IMR-90 (cell line): ENCODE measurements at regions not wholly inside any gene's neighbourhood (a gene's known extent, or its start where the extent isn't known, plus 50 kb on each side); places are given as distances from the start of the nearest gene placed in this dataset.

Source experiments
- ATAC-seq: fragments of 200-7000 bp; cut with Tn5 transposase; 2 replicates; pipeline ENCODE4 v1.9.1; 2020; ENCODE audit warnings: low read depth, mild to moderate bottlenecking, moderate library complexity
- BruUV-seq: library from RNA; stranded (reverse); fragments of 400-500 nt; replicated peaks from 2 replicates; lab custom pipeline; 2021; lab: Mats Ljungman, UMichigan
- CTCF ChIA-PET: fragments of 300-600 bp; formaldehyde crosslinking; extraction: SDS; loops from one replicate; lab custom pipeline; 2021; ENCODE audit warnings: antibody characterized with exemption; lab: Yijun Ruan, JAX
- POLR2A ChIA-PET: fragments of 300-600 bp; sonication (Branson Sonifier 250); formaldehyde crosslinking; loops from one replicate; lab custom pipeline; 2022; ENCODE audit warnings: antibody characterized with exemption; ENCODE audit not compliant: unreplicated experiment; lab: Charles Lee
- DNase-seq: peaks from one replicate; pipeline ENCODE4 v3.0.0; 2013
- H2AFZ ChIP-seq: replicated peaks from 2 replicates; pipeline ENCODE3; 2013; ENCODE audit warnings: low read length, mild to moderate bottlenecking; ENCODE audit not compliant: poor library complexity
- H2AK5ac ChIP-seq: 2 replicates; pipeline ENCODE4 v1.6.1; 2013; ENCODE audit warnings: low read depth, low read length, inconsistent platforms
- H2AK9ac ChIP-seq: replicated peaks from 2 replicates; pipeline ENCODE3; 2013; ENCODE audit warnings: mild to moderate bottlenecking, low read depth, low read length, moderate library complexity; ENCODE audit not compliant: poor library complexity
- H2BK120ac ChIP-seq: 2 replicates; pipeline ENCODE4 v1.6.1; 2013; ENCODE audit warnings: low read depth, low read length, inconsistent platforms
- H2BK15ac ChIP-seq: 3 replicates; pipeline ENCODE4 v1.6.1; 2013; ENCODE audit warnings: low read depth, low read length, inconsistent platforms
- H2BK20ac ChIP-seq: 2 replicates; pipeline ENCODE4 v1.6.1; 2013; ENCODE audit warnings: low read depth, mild to moderate bottlenecking, inconsistent platforms, low read length, moderate library complexity
- H2BK5ac ChIP-seq: 2 replicates; pipeline ENCODE4 v1.6.1; 2013; ENCODE audit warnings: mild to moderate bottlenecking, low read depth, low read length, inconsistent platforms; ENCODE audit not compliant: poor library complexity, severe bottlenecking
- H3K14ac ChIP-seq: replicated peaks from 2 replicates; pipeline ENCODE4 v1.6.1; 2013; ENCODE audit warnings: low read depth, low read length, inconsistent platforms
- H3K18ac ChIP-seq: 2 replicates; pipeline ENCODE4 v1.6.1; 2013; ENCODE audit warnings: low read depth, low read length, control low read depth
- H3K23ac ChIP-seq: 2 replicates; pipeline ENCODE4 v1.6.1; 2013; ENCODE audit warnings: low read depth, low read length, inconsistent platforms
- H3K27ac ChIP-seq: 2 replicates; pipeline ENCODE4 v1.5.1; 2013; ENCODE audit warnings: mild to moderate bottlenecking, control low read depth, low read length; ENCODE audit not compliant: insufficient read depth
- H3K27me3 ChIP-seq: 2 replicates; pipeline ENCODE4 v1.6.1; 2013; ENCODE audit warnings: low read length; ENCODE audit not compliant: control insufficient read depth, insufficient read depth
- H3K36me3 ChIP-seq: 2 replicates; pipeline ENCODE4 v1.6.1; 2013; ENCODE audit warnings: low read length, mixed read lengths; ENCODE audit not compliant: control insufficient read depth, insufficient read depth
- H3K4ac ChIP-seq: 2 replicates; pipeline ENCODE4 v1.6.1; 2013; ENCODE audit warnings: low read depth, low read length, inconsistent platforms
- H3K4me1 ChIP-seq: 2 replicates; pipeline ENCODE4 v1.6.1; 2013; ENCODE audit warnings: low read length, mixed read lengths; ENCODE audit not compliant: control insufficient read depth, insufficient read depth
- H3K4me2 ChIP-seq: 2 replicates; pipeline ENCODE4 v1.6.1; 2013; ENCODE audit warnings: low read depth, mild to moderate bottlenecking, control low read depth, low read length, moderate library complexity
- H3K4me3 ChIP-seq: 2 replicates; pipeline ENCODE4 v1.5.1; 2013; ENCODE audit warnings: low read depth, mild to moderate bottlenecking, control low read depth, low read length, moderate library complexity; ENCODE audit not compliant: insufficient read depth
- H3K56ac ChIP-seq: 2 replicates; pipeline ENCODE4 v1.6.1; 2013; ENCODE audit warnings: low read length, inconsistent platforms; ENCODE audit not compliant: insufficient read depth; ENCODE audit errors: extremely low read depth
- H3K79me1 ChIP-seq, 2 experiments: 2 replicates each; pipeline ENCODE4 v1.6.1; 2013; ENCODE audit warnings: low read length in 2 of 2, inconsistent platforms in 1 of 2, low read depth in 1 of 2
- H3K9ac ChIP-seq: 2 replicates; pipeline ENCODE4 v1.6.1; 2013; ENCODE audit warnings: low read depth, low read length, control low read depth
- H3K9me1 ChIP-seq: 2 replicates; pipeline ENCODE4 v1.6.1; 2013; ENCODE audit warnings: low read length, inconsistent platforms; ENCODE audit not compliant: insufficient read depth
- H3K9me3 ChIP-seq: 2 replicates; pipeline ENCODE4 v1.6.1; 2013; ENCODE audit warnings: low read length; ENCODE audit not compliant: control insufficient read depth, insufficient read depth
- H4K20me1 ChIP-seq: 2 replicates; pipeline ENCODE4 v1.6.1; 2013; ENCODE audit warnings: low read length, inconsistent platforms; ENCODE audit not compliant: insufficient read depth
- H4K5ac ChIP-seq: 2 replicates; pipeline ENCODE4 v1.6.1; 2013; ENCODE audit warnings: mild to moderate bottlenecking, low read depth, low read length, control low read depth
- H4K8ac ChIP-seq, 2 experiments: 2 replicates each; pipeline ENCODE4 v1.6.1; 2013; ENCODE audit warnings: low read depth in 2 of 2, low read length in 2 of 2, control low read depth in 1 of 2, inconsistent platforms in 1 of 2
- H4K91ac ChIP-seq: 2 replicates; pipeline ENCODE4 v1.6.1; 2013; ENCODE audit warnings: low read depth, low read length, inconsistent platforms; ENCODE audit not compliant: insufficient read depth
- BHLHE40 ChIP-seq: fragments of 150-350 bp; IDR thresholded peaks from 2 replicates; pipeline ENCODE4 v1.6.1; 2016; ENCODE audit warnings: mild to moderate bottlenecking, low read depth, low read length
- CEBPB ChIP-seq: IDR thresholded peaks from 2 replicates; pipeline ENCODE4 v1.6.1; 2012; ENCODE audit warnings: low read depth, low read length, improper control_type of control experiment
- CHD1 ChIP-seq: IDR thresholded peaks from 2 replicates; pipeline ENCODE4 v1.6.1; 2012; ENCODE audit warnings: low read depth, low read length, improper control_type of control experiment
- ELK1 ChIP-seq: fragments of 150-350 bp; IDR thresholded peaks from 2 replicates; pipeline ENCODE4 v1.6.1; 2016; ENCODE audit warnings: low read depth, mild to moderate bottlenecking, low read length, moderate library complexity, borderline replicate concordance
- MAFK ChIP-seq: IDR thresholded peaks from 2 replicates; pipeline ENCODE4 v1.6.1; 2012; ENCODE audit warnings: low read depth, low read length, improper control_type of control experiment
- MAZ ChIP-seq: IDR thresholded peaks from 2 replicates; pipeline ENCODE4 v1.6.1; 2012; ENCODE audit warnings: low read depth, mild to moderate bottlenecking, low read length, improper control_type of control experiment, moderate library complexity, borderline replicate concordance
- MXI1 ChIP-seq: IDR thresholded peaks from 2 replicates; pipeline ENCODE4 v1.6.1; 2012; ENCODE audit warnings: low read depth, mild to moderate bottlenecking, low read length, moderate library complexity, borderline replicate concordance
- NFE2L2 ChIP-seq: fragments of 150-350 bp; IDR thresholded peaks from 2 replicates; pipeline ENCODE4 v1.6.1; 2016; ENCODE audit warnings: low read depth, mild to moderate bottlenecking, low read length
- POLR2A ChIP-seq: IDR thresholded peaks from 2 replicates; pipeline ENCODE4 v1.6.1; 2012; ENCODE audit warnings: mild to moderate bottlenecking, low read depth, low read length
- RAD21 ChIP-seq: IDR thresholded peaks from 2 replicates; pipeline ENCODE4 v1.6.1; 2012; ENCODE audit warnings: low read length, improper control_type of control experiment
- RCOR1 ChIP-seq: IDR thresholded peaks from 2 replicates; pipeline ENCODE4 v1.6.1; 2012; ENCODE audit warnings: mild to moderate bottlenecking, low read length, improper control_type of control experiment; ENCODE audit not compliant: insufficient replicate concordance
- RFX5 ChIP-seq: IDR thresholded peaks from 2 replicates; pipeline ENCODE4 v1.8.0; 2012; ENCODE audit warnings: low read depth, mild to moderate bottlenecking, low read length, moderate library complexity
- SMC3 ChIP-seq: fragments of 150-350 bp; IDR thresholded peaks from 2 replicates; pipeline ENCODE4 v1.6.1; 2016; ENCODE audit warnings: low read depth, mild to moderate bottlenecking, antibody characterized with exemption, low read length, moderate library complexity
- WGBS, 2 experiments: methylation state at CpG; one replicate each; pipeline versions ENCODE4 v1.1.5 to v1.1.7; 2013; ENCODE audit warnings: missing lambda C conversion rate in 2 of 2; ENCODE audit not compliant: insufficient read length in 1 of 2; ENCODE audit errors: extremely low coverage in 2 of 2; 5-methylcytosine and 5-hydroxymethylcytosine counted together
- dilution Hi-C: fragments of 300-500 bp; cut with HindIII; formaldehyde crosslinking; loops from one replicate; pipeline ENCODE4 v1.14.3; 2018; ENCODE audit warnings: low sequenced_read_pairs; ENCODE audit not compliant: unreplicated experiment
- in situ Hi-C: fragments of 300-500 bp; cut with MboI; formaldehyde crosslinking; loops from 3 replicates; pipeline ENCODE4 v1.14.3; 2019; ENCODE audit warnings: low sequenced_read_pairs, inconsistent platforms, mixed read lengths
- intact Hi-C: fragments of 100-400 bp; cut with micrococcal nuclease; formaldehyde crosslinking; loops from 2 replicates; pipeline ENCODE4 v1.10.0; 2022
- TF ChIP-seq, protein P1 (sequence below): conservative IDR thresholded peaks from 2 replicates; pipeline ENCODE4 v1.5.1; 2012; ENCODE audit warnings: mild to moderate bottlenecking, low read depth, low read length, improper control_type of control experiment
- TF ChIP-seq, protein P2 (sequence below): fragments of 150-350 bp; IDR thresholded peaks from 2 replicates; pipeline ENCODE4 v1.6.1; 2017; ENCODE audit warnings: mild to moderate bottlenecking, antibody characterized with exemption, low read length, low read depth

DNA sequence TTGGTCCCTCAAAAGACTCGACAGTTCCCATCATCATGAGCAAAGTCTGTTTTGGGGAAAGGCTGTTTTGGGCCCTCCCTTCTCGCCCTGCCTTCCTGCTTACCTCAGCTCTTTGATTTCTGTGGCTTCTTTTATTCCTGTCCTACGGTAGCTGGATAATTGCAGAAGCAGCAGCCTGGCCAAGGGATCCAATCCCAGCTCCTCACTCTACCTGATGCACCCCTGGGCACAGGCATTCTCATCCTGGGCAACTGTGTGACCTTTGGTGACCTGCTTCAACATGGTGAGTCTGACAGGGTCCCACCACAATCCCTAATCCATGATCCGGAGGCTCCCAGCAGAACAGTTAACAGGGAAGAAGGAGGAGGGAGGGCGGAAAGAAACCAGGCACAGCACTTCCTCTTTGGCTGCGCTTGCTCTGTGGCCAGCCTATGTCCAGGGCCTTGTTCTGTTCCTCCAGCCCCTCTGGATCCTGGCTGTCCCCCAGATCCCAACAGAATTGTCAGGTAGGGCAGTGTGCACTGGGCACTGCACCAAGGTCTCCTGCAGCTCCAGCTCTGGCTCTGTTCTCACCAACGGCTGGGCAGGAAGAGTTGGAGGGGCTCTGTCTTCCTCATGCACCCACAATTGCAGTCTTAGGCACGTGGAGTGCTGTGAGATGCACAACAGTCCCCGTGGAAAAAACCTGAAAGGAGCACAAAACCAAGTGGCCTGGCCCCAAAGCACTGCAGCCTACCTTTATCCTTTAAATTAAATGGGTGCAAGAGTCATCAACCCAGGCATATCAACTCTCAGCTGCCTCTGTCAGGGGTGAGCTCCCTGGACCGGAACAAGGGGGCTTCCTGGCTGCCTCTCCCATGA lies 144.4 kb downstream of the PTPN20 start:
- Histone ChIP-seq H4K20me1 (no peaks in the 10 kb centered on the region), H3K4ac (no peak overlapping the region), H2BK15ac (no peak overlapping the region), H3K27ac (no peak overlapping the region), H2BK5ac (no peak overlapping the region), H3K23ac (no peak overlapping the region), H3K14ac (no peak overlapping the region), H3K56ac (no peak overlapping the region), H3K4me1 (peaks cover 7% of the 10 kb centered on the region; the same call in 1 of the 2 replicates), H4K5ac (no peak overlapping the region), H3K9me3 (no peaks in the 10 kb centered on the region), H4K8ac (no peak overlapping the region), H3K79me1 (no peaks in the 10 kb centered on the region), H3K18ac (no peak overlapping the region), H2AK5ac (no peak overlapping the region), H3K27me3 (peaks cover 7% of the 10 kb centered on the region), H3K4me3 (no peak overlapping the region), H4K91ac (no peak overlapping the region), H2BK20ac (no peak overlapping the region), H3K36me3 (no peaks in the 10 kb centered on the region), H3K9ac (no peak overlapping the region), H3K9me1 (no peaks in the 10 kb centered on the region), H2AK9ac (no peak overlapping the region), H3K4me2 (no peak overlapping the region), H2BK120ac (no peak overlapping the region), H2AFZ (no peak overlapping the region)
- ChIA-PET CTCF (interaction anchor here (1.4 to 1.5 kb wide), 2 partner anchors 31 to 256 kb away, joined by 4 to 5 read pairs; no protein-coding TSS in a partner anchor), POLR2A (no interaction called here)
- ATAC-seq (no peak), DNase-seq (no peak)
- 93% methylated on average over 3 of the region's 10 CpGs; no CpG with 5 or more reads in 1 of the 2 experiments for WGBS, 2 experiments
- in situ Hi-C loops, result no loop called here
- intact Hi-C loops, result no loop called here
- dilution Hi-C loops, result no loop called here
- no TSS peak for BruUV-seq
- no peak for TF ChIP-seq MXI1
- no peak for TF ChIP-seq NFE2L2
- no peak for TF ChIP-seq BHLHE40
- TF ChIP-seq CHD1, result no peak
- TF ChIP-seq MAZ, result no peak
- no peak for TF ChIP-seq CEBPB
- no peak for TF ChIP-seq POLR2A
- TF ChIP-seq RAD21, result no peak
- no peak for TF ChIP-seq RFX5
- no peak for TF ChIP-seq RCOR1
- TF ChIP-seq, protein P1, sequence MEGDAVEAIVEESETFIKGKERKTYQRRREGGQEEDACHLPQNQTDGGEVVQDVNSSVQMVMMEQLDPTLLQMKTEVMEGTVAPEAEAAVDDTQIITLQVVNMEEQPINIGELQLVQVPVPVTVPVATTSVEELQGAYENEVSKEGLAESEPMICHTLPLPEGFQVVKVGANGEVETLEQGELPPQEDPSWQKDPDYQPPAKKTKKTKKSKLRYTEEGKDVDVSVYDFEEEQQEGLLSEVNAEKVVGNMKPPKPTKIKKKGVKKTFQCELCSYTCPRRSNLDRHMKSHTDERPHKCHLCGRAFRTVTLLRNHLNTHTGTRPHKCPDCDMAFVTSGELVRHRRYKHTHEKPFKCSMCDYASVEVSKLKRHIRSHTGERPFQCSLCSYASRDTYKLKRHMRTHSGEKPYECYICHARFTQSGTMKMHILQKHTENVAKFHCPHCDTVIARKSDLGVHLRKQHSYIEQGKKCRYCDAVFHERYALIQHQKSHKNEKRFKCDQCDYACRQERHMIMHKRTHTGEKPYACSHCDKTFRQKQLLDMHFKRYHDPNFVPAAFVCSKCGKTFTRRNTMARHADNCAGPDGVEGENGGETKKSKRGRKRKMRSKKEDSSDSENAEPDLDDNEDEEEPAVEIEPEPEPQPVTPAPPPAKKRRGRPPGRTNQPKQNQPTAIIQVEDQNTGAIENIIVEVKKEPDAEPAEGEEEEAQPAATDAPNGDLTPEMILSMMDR, result no peak
- TF ChIP-seq MAFK, result no peak
- no peak for TF ChIP-seq ELK1
- TF ChIP-seq, protein P2, sequence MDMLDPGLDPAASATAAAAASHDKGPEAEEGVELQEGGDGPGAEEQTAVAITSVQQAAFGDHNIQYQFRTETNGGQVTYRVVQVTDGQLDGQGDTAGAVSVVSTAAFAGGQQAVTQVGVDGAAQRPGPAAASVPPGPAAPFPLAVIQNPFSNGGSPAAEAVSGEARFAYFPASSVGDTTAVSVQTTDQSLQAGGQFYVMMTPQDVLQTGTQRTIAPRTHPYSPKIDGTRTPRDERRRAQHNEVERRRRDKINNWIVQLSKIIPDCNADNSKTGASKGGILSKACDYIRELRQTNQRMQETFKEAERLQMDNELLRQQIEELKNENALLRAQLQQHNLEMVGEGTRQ, result no peak
- TF ChIP-seq SMC3, result no peak
